Lung (tissue), 11 donors: ENCODE measurements at regions not wholly inside any gene's neighbourhood (a gene's known extent, or its start where the extent isn't known, plus 50 kb on each side); places are given as distances from the start of the nearest gene placed in this dataset.

ENCODE experiments used
- ATAC-seq: fragments of 200-7000 bp; cut with Tn5 transposase; one replicate; pipeline ENCODE4 v1.9.1; 2020; ENCODE audit warnings: moderate number of reproducible peaks; ENCODE audit not compliant: insufficient read depth, low FRiP score
- DNase-seq, 3 donors: peaks; one replicate each; pipeline ENCODE4 v3.0.0-alpha.2; 2013 to 2017
- H3K27ac ChIP-seq, 2 donors: one replicate each; pipeline ENCODE4 v1.5.1; 2013; ENCODE audit warnings: mild to moderate bottlenecking in 2 of 2, moderate library complexity in 2 of 2, control low read depth in 1 of 2, inconsistent platforms in 1 of 2, low read depth in 1 of 2, low read length in 1 of 2
- H3K27me3 ChIP-seq, 3 donors: one replicate each; pipeline ENCODE4 v1.5.1; 2013; ENCODE audit warnings: low read length in 2 of 3; ENCODE audit not compliant: control insufficient read depth in 3 of 3, insufficient read depth in 3 of 3
- H3K36me3 ChIP-seq, 4 donors: one replicate each; pipeline ENCODE4 v1.5.1; 2013; ENCODE audit warnings: low read length in 4 of 4, mild to moderate bottlenecking in 1 of 4, moderate library complexity in 1 of 4; ENCODE audit not compliant: control insufficient read depth in 4 of 4, insufficient read depth in 4 of 4
- H3K4me1 ChIP-seq, 5 donors: one replicate each; pipeline ENCODE4 v1.5.1; 2013; ENCODE audit warnings: low read length in 5 of 5, mild to moderate bottlenecking in 2 of 5, moderate library complexity in 1 of 5; ENCODE audit not compliant: control insufficient read depth in 5 of 5, insufficient read depth in 5 of 5
- H3K4me3 ChIP-seq: one replicate; pipeline ENCODE4 v1.5.1; 2013; ENCODE audit warnings: mild to moderate bottlenecking, control low read depth, moderate library complexity
- H3K9ac ChIP-seq, 2 donors: one replicate each; pipeline ENCODE4 v1.5.1; 2013; ENCODE audit warnings: low read length in 2 of 2, control low read depth in 1 of 2; ENCODE audit not compliant: insufficient read depth in 1 of 2
- H3K9me3 ChIP-seq, 4 donors: one replicate each; pipeline ENCODE4 v1.5.1; 2013; ENCODE audit warnings: low read length in 3 of 4, mild to moderate bottlenecking in 1 of 4, moderate library complexity in 1 of 4; ENCODE audit not compliant: control insufficient read depth in 4 of 4, insufficient read depth in 3 of 4
- WGBS, 2 donors: extraction: QIAGEN DNeasy Blood & Tissue Kit; methylation state at CpG; one replicate each; pipeline ENCODE4 v1.1.7; 2013; 5-methylcytosine and 5-hydroxymethylcytosine counted together
- TF ChIP-seq, protein P1 (sequence below): IDR thresholded peaks from 2 replicates; pipeline ENCODE4 v1.5.1; 2012; ENCODE audit warnings: mild to moderate bottlenecking; ENCODE audit errors: control extremely low read depth, extremely low read depth
- donor health status: control.
- donor health status: control.
- donor health status: Bipolar disorder and iron deficiency.
- donor health status: healthy.
- donor health status: DM: yes; HTN: yes; CAD: no.

DNA sequence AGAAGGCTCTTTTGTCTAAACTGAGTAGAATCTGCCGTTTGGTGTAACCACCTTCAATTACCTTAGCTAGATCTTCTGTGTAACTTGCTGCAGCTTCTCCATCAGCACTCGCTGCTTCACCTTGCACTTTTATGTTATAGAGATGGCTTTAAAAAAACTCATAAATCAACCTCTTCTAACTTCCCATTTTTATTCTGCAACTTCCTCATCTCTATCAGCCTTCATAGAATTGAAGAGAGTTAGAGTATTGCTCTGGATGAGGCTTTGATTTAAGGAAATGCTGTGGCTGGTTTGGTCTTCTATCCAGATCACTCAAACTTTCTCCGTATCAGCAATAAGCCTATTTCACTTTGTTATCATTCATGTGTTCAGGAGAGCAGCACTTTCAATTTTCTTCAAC, 1131.9 kb upstream of the CELF2 start:
- H3K4me3 ChIP-seq, result no peak overlapping the region
- DNase-seq (no peak), ATAC-seq (no peak)
- no peaks in the 10 kb centered on the region for H3K27me3 ChIP-seq
- H3K9me3 ChIP-seq, result peaks cover 0 to 8% (median 2%) of the 10 kb centered on the region in 4 donors
- no peaks in the 10 kb centered on the region for H3K4me1 ChIP-seq
- no peak overlapping the region for H3K9ac ChIP-seq
- H3K36me3 ChIP-seq, result no peaks in the 10 kb centered on the region
- no peak overlapping the region for H3K27ac ChIP-seq
- 32 to 62% methylated on average over 3 of the region's 3 CpGs for WGBS, 2 donors
- TF ChIP-seq, protein P1, sequence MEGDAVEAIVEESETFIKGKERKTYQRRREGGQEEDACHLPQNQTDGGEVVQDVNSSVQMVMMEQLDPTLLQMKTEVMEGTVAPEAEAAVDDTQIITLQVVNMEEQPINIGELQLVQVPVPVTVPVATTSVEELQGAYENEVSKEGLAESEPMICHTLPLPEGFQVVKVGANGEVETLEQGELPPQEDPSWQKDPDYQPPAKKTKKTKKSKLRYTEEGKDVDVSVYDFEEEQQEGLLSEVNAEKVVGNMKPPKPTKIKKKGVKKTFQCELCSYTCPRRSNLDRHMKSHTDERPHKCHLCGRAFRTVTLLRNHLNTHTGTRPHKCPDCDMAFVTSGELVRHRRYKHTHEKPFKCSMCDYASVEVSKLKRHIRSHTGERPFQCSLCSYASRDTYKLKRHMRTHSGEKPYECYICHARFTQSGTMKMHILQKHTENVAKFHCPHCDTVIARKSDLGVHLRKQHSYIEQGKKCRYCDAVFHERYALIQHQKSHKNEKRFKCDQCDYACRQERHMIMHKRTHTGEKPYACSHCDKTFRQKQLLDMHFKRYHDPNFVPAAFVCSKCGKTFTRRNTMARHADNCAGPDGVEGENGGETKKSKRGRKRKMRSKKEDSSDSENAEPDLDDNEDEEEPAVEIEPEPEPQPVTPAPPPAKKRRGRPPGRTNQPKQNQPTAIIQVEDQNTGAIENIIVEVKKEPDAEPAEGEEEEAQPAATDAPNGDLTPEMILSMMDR, result no peak

DNA sequence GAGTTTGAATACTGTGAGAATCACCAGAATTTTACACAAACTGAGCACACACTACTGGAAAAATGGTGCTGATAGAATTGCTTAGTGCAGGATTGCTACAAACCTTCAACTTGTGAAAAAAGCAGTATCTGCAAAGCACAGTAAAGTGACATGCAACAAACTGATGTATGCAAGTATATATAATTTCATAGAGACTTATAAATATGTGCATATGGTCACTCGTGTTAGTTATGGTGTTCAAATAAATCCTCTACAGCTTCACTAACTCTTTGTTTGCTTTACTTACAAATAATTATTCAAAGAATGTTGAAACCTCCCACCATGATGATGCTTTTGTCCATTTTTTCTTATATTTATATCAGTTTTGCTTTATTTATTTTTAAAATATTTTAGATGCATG, 1130.9 kb upstream of the CELF2 start:
- H3K9me3 ChIP-seq, result peaks cover 0 to 8% (median 2%) of the 10 kb centered on the region in 4 donors
- H3K27me3 ChIP-seq, result no peaks in the 10 kb centered on the region
- H3K4me3 ChIP-seq, result no peak overlapping the region
- TF ChIP-seq, protein P1, result no peak
- no peaks in the 10 kb centered on the region for H3K4me1 ChIP-seq
- DNase-seq (no peak), ATAC-seq (no peak)
- no peak overlapping the region for H3K27ac ChIP-seq
- WGBS, 2 donors, result 63 to 83% methylated on average over 1 of the region's 1 CpG
- H3K36me3 ChIP-seq, result no peaks in the 10 kb centered on the region
- no peak overlapping the region for H3K9ac ChIP-seq

DNA sequence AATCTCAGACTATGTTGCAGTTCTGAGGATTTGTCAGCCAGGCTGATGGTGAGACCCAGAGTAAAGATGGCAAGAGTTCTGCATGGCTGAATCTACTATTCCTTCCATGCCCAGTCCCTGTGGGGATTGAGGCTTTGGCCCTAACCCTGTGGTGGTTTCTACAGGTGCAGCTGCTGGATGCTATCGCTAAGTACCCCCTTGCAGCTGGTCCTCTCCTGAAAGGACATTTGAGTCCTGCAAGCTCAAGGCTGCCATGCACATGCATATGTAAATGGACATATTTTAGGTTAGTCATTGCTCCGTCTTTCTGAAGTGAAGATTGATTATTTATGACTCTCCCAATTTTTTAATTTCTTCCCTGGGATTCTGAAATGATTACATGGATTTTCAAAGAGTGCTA, 1122.2 kb upstream of the CELF2 start:
- DNase-seq (no peak), ATAC-seq (no peak)
- H3K4me1 ChIP-seq, result peaks cover 0 to 3% (median 0%) of the 10 kb centered on the region in 5 donors
- H3K27ac ChIP-seq, result no peak overlapping the region
- H3K9ac ChIP-seq, result no peak overlapping the region
- TF ChIP-seq, protein P1, result no peak
- no peaks in the 10 kb centered on the region for H3K27me3 ChIP-seq
- 91 to 96% methylated on average over 2 of the region's 2 CpGs for WGBS, 2 donors
- H3K36me3 ChIP-seq, result no peaks in the 10 kb centered on the region
- H3K4me3 ChIP-seq, result no peak overlapping the region
- H3K9me3 ChIP-seq, result peaks cover 0 to 2% (median 0%) of the 10 kb centered on the region in 4 donors

DNA sequence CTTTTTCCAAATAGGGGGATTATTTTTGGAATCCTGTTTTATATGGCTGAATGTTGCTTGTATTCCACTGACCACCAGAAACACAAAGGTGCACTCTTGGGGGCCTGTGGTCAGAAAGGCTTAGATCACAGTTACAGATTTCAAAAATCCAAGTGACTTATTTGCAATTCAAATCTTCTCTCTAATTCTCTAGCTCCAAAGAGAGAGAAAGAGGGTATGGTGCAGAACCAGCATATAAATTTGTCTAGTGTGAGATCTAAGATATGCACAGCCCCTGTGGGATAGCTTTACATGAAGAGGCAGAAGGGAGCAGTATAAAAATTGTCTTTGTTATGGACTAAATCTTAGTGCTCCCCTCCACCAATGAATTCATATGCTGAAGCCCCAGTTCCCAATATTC, 1121.7 kb upstream of the CELF2 start:
- H3K9ac ChIP-seq, result no peak overlapping the region
- H3K27ac ChIP-seq, result no peak overlapping the region
- H3K27me3 ChIP-seq, result no peaks in the 10 kb centered on the region
- TF ChIP-seq, protein P1, result no peak
- DNase-seq, result no peak
- no peak for ATAC-seq
- peaks cover 0 to 2% (median 0%) of the 10 kb centered on the region in 4 donors for H3K9me3 ChIP-seq
- no peaks in the 10 kb centered on the region for H3K36me3 ChIP-seq
- H3K4me3 ChIP-seq, result no peak overlapping the region
- peaks cover 0 to 6% (median 0%) of the 10 kb centered on the region in 5 donors for H3K4me1 ChIP-seq
